HepG2 (cell line): ENCODE measurements at regions not wholly inside any gene's neighbourhood (a gene's known extent, or its start where the extent isn't known, plus 50 kb on each side); places are given as distances from the start of the nearest gene placed in this dataset.

Experiments used
- ATAC-seq: fragments of 200-7000 bp; cut with Tn5 transposase; 3 replicates; pipeline ENCODE4 v1.9.1; 2020; ENCODE audit warnings: mild to moderate bottlenecking, moderate library complexity
- BruUV-seq: library from RNA; stranded (reverse); fragments of 400-500 nt; replicated peaks from 2 replicates; lab custom pipeline; 2021; lab: Mats Ljungman, UMichigan
- CTCF ChIA-PET: fragments of 300-600 bp; formaldehyde crosslinking; extraction: SDS; loops from one replicate; lab custom pipeline; 2021; ENCODE audit warnings: low total read pairs, inconsistent platforms, low intra/inter-chr PET ratio; lab: Yijun Ruan, JAX
- POLR2A ChIA-PET: fragments of 350-600 bp; sonication (Branson Sonifier 250); formaldehyde crosslinking; loops from one replicate; lab custom pipeline; 2020; ENCODE audit warnings: antibody characterized with exemption, inconsistent platforms; lab: Yijun Ruan, JAX
- DNase-seq: peaks from one replicate; pipeline ENCODE4 v3.0.0-alpha.2; 2015; ENCODE audit warnings: low spot score
- FAIRE-seq: peaks from 3 replicates; lab custom pipeline; 2011; peaks lifted over from hg19 to GRCh38; lab: Jason Lieb, UNC
- H2AFZ ChIP-seq: one replicate; pipeline ENCODE4 v1.6.1; 2011; ENCODE audit warnings: low read length, inconsistent platforms
- H3K27ac ChIP-seq: fragments of 300-600 bp; 3 replicates; pipeline ENCODE4 v1.8.0; 2011; ENCODE audit warnings: mixed run types, mild to moderate bottlenecking, mixed read lengths, low read length, inconsistent platforms; ENCODE audit not compliant: insufficient read depth; ENCODE audit errors: extremely low read length
- H3K27me3 ChIP-seq, 2 experiments: fragments of 200-600 bp in 1 of 2; 2 replicates in 1 of 2; 3 replicates in 1 of 2; pipeline versions ENCODE4 v1.6.0 to v1.8.0; 2011; ENCODE audit warnings: low read length in 2 of 2, mild to moderate bottlenecking in 2 of 2, moderate library complexity in 2 of 2, inconsistent platforms in 1 of 2; ENCODE audit not compliant: insufficient read depth in 2 of 2, control insufficient read depth in 1 of 2
- H3K36me3 ChIP-seq, 2 experiments: fragments of 200-600 bp in 1 of 2; replicated peaks in 1 of 2; 2 replicates in 1 of 2; 3 replicates in 1 of 2; pipeline versions ENCODE4 v1.5.1 to v1.8.0; 2011; ENCODE audit warnings: low read length in 2 of 2, inconsistent platforms in 1 of 2; ENCODE audit not compliant: insufficient read depth in 2 of 2, control insufficient read depth in 1 of 2
- H3K4me1 ChIP-seq: 2 replicates; pipeline ENCODE4 v1.5.1; 2012; ENCODE audit warnings: low read length, inconsistent platforms; ENCODE audit not compliant: insufficient read depth
- H3K4me2 ChIP-seq: 2 replicates; pipeline ENCODE4 v1.6.0; 2011; ENCODE audit warnings: low read depth, low read length, inconsistent platforms
- H3K4me3 ChIP-seq, 3 experiments: fragments of 200-600 bp in 1 of 3; sonication (generic), shearing (Covaris generic) in 1 of 3; replicated peaks in 1 of 3; 2 replicates each; pipeline ENCODE4 v1.5.1; 2011 to 2016; ENCODE audit warnings: low read length in 3 of 3, inconsistent platforms in 2 of 3, low read depth in 2 of 3, mild to moderate bottlenecking in 2 of 3, control low read depth in 1 of 3, mixed read lengths in 1 of 3; ENCODE audit not compliant: insufficient read depth in 1 of 3
- H3K79me2 ChIP-seq: one replicate; pipeline ENCODE4 v1.6.1; 2011; ENCODE audit warnings: low read length, inconsistent platforms; ENCODE audit not compliant: insufficient read depth
- H3K9ac ChIP-seq: 2 replicates; pipeline ENCODE4 v1.6.0; 2011; ENCODE audit warnings: mild to moderate bottlenecking, low read depth, low read length, inconsistent platforms; ENCODE audit not compliant: insufficient read depth
- H3K9me3 ChIP-seq: 2 replicates; pipeline ENCODE4 v1.5.1; 2012; ENCODE audit warnings: mild to moderate bottlenecking, low read length
- H4K20me1 ChIP-seq: 2 replicates; pipeline ENCODE4 v1.6.0; 2011; ENCODE audit warnings: inconsistent platforms, mild to moderate bottlenecking, low read length, moderate library complexity; ENCODE audit not compliant: insufficient read depth
- AHR ChIP-seq: IDR thresholded peaks from 2 replicates; pipeline ENCODE4 v1.6.1; 2018; ENCODE audit warnings: missing genetic modification reagents, missing compliant biosample characterization
- CSRNP2 ChIP-seq: sonication (generic); formaldehyde crosslinking; conservative IDR thresholded peaks from 2 replicates; pipeline ENCODE4 v1.8.0; 2022; ENCODE audit warnings: low read depth, missing genetic modification reagents
- GMEB1 ChIP-seq: sonication (generic); formaldehyde crosslinking; IDR thresholded peaks from 2 replicates; pipeline ENCODE4 v1.5.1; 2020; ENCODE audit warnings: missing genetic modification reagents, mild to moderate bottlenecking, borderline replicate concordance
- KLF12 ChIP-seq: sonication (generic); formaldehyde crosslinking; IDR thresholded peaks from 2 replicates; pipeline ENCODE4 v1.4.0; 2020; ENCODE audit warnings: missing genetic modification reagents, borderline replicate concordance
- MTF2 ChIP-seq: sonication (generic); formaldehyde crosslinking; IDR thresholded peaks from 2 replicates; pipeline ENCODE4 v1.5.0; 2020; ENCODE audit warnings: missing genetic modification reagents, borderline replicate concordance
- SOX6 ChIP-seq, 2 experiments: fragments of 450-650 bp in 1 of 2; sonication (generic) in 1 of 2; formaldehyde crosslinking in 1 of 2; IDR thresholded peaks; 2 replicates each; pipeline versions ENCODE4 v1.4.0 to v1.6.1; 2017 to 2020; ENCODE audit warnings: antibody characterized with exemption in 1 of 2, mild to moderate bottlenecking in 1 of 2, missing genetic modification reagents in 1 of 2
- SP2 ChIP-seq: sonication (generic); formaldehyde crosslinking; IDR thresholded peaks from 2 replicates; pipeline ENCODE4 v1.5.1; 2020; ENCODE audit warnings: mild to moderate bottlenecking, missing genetic modification reagents
- SSRP1 ChIP-seq: IDR thresholded peaks from 2 replicates; pipeline ENCODE4 v1.6.1; 2016; ENCODE audit warnings: control low read depth
- TEAD2 ChIP-seq: sonication (generic); formaldehyde crosslinking; IDR thresholded peaks from 2 replicates; pipeline ENCODE4 v1.9.0; 2021; ENCODE audit warnings: missing genetic modification reagents
- U2AF2 ChIP-seq: fragments of 200-400 bp; formaldehyde crosslinking; IDR thresholded peaks from 2 replicates; pipeline ENCODE4 v1.6.1; 2017; ENCODE audit warnings: low read depth, mild to moderate bottlenecking, low read length
- ZNF264 ChIP-seq: sonication (generic); formaldehyde crosslinking; IDR thresholded peaks from 2 replicates; pipeline ENCODE4 v1.4.0; 2020; ENCODE audit warnings: missing genetic modification reagents
- ZNF30 ChIP-seq: sonication (generic); formaldehyde crosslinking; IDR thresholded peaks from 2 replicates; pipeline ENCODE4 v1.5.0; 2020; ENCODE audit warnings: mild to moderate bottlenecking, missing genetic modification reagents
- ZNF549 ChIP-seq: sonication (generic); formaldehyde crosslinking; IDR thresholded peaks from 2 replicates; pipeline ENCODE4 v1.5.0; 2020; ENCODE audit warnings: missing genetic modification reagents
- ZNF607 ChIP-seq: sonication (generic); formaldehyde crosslinking; IDR thresholded peaks from 2 replicates; pipeline ENCODE4 v1.5.1; 2020; ENCODE audit warnings: missing genetic modification reagents, mild to moderate bottlenecking, borderline replicate concordance
- ZNF713 ChIP-seq: sonication (generic); formaldehyde crosslinking; IDR thresholded peaks from 2 replicates; pipeline ENCODE4 v1.4.0; 2020; ENCODE audit warnings: mild to moderate bottlenecking, missing genetic modification reagents
- ZNF749 ChIP-seq: sonication (generic); formaldehyde crosslinking; IDR thresholded peaks from 2 replicates; pipeline ENCODE4 v1.8.0; 2022; ENCODE audit warnings: mild to moderate bottlenecking, missing genetic modification reagents, moderate library complexity, borderline replicate concordance
- ZNF792 ChIP-seq: IDR thresholded peaks from 2 replicates; pipeline ENCODE4 v1.6.1; 2016
- ZSCAN31 ChIP-seq: sonication (generic); formaldehyde crosslinking; IDR thresholded peaks from 2 replicates; pipeline ENCODE4 v1.5.0; 2020; ENCODE audit warnings: low read depth, mild to moderate bottlenecking, missing genetic modification reagents
- WGBS: methylation state at CpG from one replicate; pipeline ENCODE4 v1.1.6; 2017; ENCODE audit warnings: low lambda C conversion rate; 5-methylcytosine and 5-hydroxymethylcytosine counted together
- in situ Hi-C: cut with HindIII; loops from 2 replicates; pipeline ENCODE4 v1.10.0; 2017; ENCODE audit warnings: low pct_unique_long_range_greater_than_20kb; ENCODE audit not compliant: extremely low pct_ligation_motif_present
- intact Hi-C: fragments of 100-400 bp; cut with micrococcal nuclease; formaldehyde crosslinking; loops from one replicate; pipeline ENCODE4 v1.10.0; 2022; ENCODE audit not compliant: unreplicated experiment

GRCh38 chr5:105015098-105015497 lies 1452.5 kb upstream of the NUDT12 start (continued):
- TF ChIP-seq MTF2 (CRISPR knock-in tag) (no peak), ZNF713 (no peak)

GRCh38 chr5:104998572-104998971 lies 1436.0 kb upstream of the NUDT12 start:
- H3K4me2 ChIP-seq, result no peak overlapping the region

GRCh38 chr5:104998169-104998568 lies 1435.6 kb upstream of the NUDT12 start:
- Histone ChIP-seq H3K9ac (no peak overlapping the region), H3K4me2 (no peak overlapping the region), H3K4me3 (no peak overlapping the region), H4K20me1 (no peaks in the 10 kb centered on the region), H3K4me1 (no peaks in the 10 kb centered on the region), H3K27ac (no peak overlapping the region), H3K9me3 (no peaks in the 10 kb centered on the region), H3K79me2 (no peaks in the 10 kb centered on the region), H3K36me3 (no peaks in the 10 kb centered on the region), H2AFZ (no peak overlapping the region), H3K27me3 (no peaks in the 10 kb centered on the region)
- no TSS peak for BruUV-seq
- ATAC-seq (no peak), DNase-seq (no peak), FAIRE-seq (no peak)
- in situ Hi-C loops (no loop called here), intact Hi-C loops (no loop called here)
- 8% methylated on average over 1 of the region's 1 CpG for WGBS
- ChIA-PET CTCF (no interaction called here), POLR2A (no interaction called here)
- TF ChIP-seq ZNF30 (CRISPR knock-in tag) (no peak), SOX6 (IDR thresholded peaks at IDR 0.05) (no peak), SOX6 (CRISPR knock-in tag; IDR thresholded peaks at IDR 0.05) (no peak), ZNF607 (no peak), ZNF792 (CRISPR knock-in tag) (no peak), GMEB1 (CRISPR knock-in tag) (no peak), TEAD2 (CRISPR knock-in tag) (no peak), CSRNP2 (CRISPR knock-in tag) (no peak), ZNF264 (CRISPR knock-in tag) (no peak), SSRP1 (CRISPR knock-in tag) (no peak), ZNF749 (no peak), SP2 (CRISPR knock-in tag) (no peak)

More at GRCh38 chr5:104998572-104998971, 1436.0 kb upstream of the NUDT12 start:
- H3K4me1 ChIP-seq, result no peaks in the 10 kb centered on the region
- H3K4me3 ChIP-seq, result no peak overlapping the region
- in situ Hi-C loops, result no loop called here
- no peak overlapping the region for H3K9ac ChIP-seq
- H2AFZ ChIP-seq, result no peak overlapping the region
- no peaks in the 10 kb centered on the region for H3K9me3 ChIP-seq
- H4K20me1 ChIP-seq, result no peaks in the 10 kb centered on the region
- H3K79me2 ChIP-seq, result no peaks in the 10 kb centered on the region
- BruUV-seq, result no TSS peak
- WGBS, result 8% methylated on average over 1 of the region's 1 CpG
- FAIRE-seq, result no peak
- no peaks in the 10 kb centered on the region for H3K27me3 ChIP-seq
- DNase-seq, result no peak
- no peak for ATAC-seq
- intact Hi-C loops, result no loop called here
- H3K36me3 ChIP-seq, result no peaks in the 10 kb centered on the region
- ChIA-PET CTCF (no interaction called here), POLR2A (no interaction called here)
- no peak overlapping the region for H3K27ac ChIP-seq
- TF ChIP-seq AHR (no peak), U2AF2 (no peak), KLF12 (no peak), ZNF549 (CRISPR knock-in tag) (no peak), ZSCAN31 (CRISPR knock-in tag) (no peak)
